ENCODE measurements at regions not wholly inside any gene's neighbourhood (a gene's known extent, or its start where the extent isn't known, plus 50 kb on each side); places are given as distances from the start of the nearest gene placed in this dataset.

GRCh38 chr10:69734797-69735468 lies 66.8 kb upstream of the COL13A1 start:
- TF ChIP-seq POLR2A (IDR thresholded peaks at IDR 0.05): no peak
- no peak for TF ChIP-seq CTCF (IDR thresholded peaks at IDR 0.05)

Measured in lower leg skin (tissue), 3 donors.